ENCODE measurements at regions not wholly inside any gene's neighbourhood (a gene's known extent, or its start where the extent isn't known, plus 50 kb on each side); places are given as distances from the start of the nearest gene placed in this dataset.
"Not testable (repeated sequence)": the region's sequence is repeated elsewhere in the genome, so short reads cannot be mapped to it uniquely, and the experiment has no call there.

DNA sequence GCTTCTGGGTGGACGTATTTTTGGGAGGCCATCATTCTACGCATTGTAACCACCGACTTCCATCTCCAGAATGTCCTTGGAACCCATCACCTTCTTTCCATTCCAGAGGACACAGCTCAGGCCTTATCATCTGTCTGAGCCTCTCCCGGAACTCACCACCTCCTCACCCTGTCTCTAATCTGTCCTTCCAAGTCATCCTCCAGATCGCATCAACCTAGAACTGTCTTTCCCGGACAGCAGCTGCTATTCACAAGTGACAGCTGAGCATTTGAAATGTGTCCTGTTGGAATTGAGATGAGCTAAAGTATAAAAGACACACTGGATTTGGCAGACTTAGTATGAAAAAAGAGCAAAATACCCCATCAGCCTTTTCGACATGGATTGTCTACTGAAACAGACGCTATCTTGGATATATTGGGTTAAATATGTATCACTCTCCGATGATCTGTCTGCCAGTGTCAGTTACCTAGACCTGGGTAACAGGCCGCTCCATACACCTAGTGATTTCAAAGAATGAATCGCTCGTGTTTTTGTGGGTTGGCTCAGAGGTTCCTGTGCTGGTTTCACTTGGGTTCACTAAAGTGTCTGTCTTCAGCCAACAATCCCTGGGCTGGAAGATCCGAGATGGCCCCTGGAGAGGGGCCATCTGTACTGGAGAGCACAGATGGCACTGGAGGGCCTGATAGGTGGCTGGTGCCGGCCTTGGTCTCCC lies 104.4 kb upstream of the RFLNA start:
- no peak for DNase-seq

DNA sequence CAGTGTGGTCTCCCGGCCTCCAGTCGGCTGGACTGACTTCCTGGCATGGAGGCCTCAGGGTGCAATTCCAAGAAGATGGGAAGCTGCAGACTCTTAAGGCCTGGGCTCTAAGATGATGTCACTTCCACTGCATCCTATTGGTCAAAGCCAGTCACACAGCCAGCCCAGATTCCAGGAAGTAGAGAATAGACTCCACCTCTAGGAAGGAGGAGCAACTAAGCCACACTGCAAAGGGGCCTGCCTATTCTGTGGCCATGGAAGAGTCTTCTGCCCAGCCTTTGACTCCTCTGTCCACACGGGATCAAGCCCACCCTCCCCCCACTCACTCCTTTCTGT lies 103.9 kb upstream of the RFLNA start:
- no peak for DNase-seq

GRCh38 chr12:124191966-124192365 lies 102.9 kb upstream of the RFLNA start:
- no peak for DNase-seq

DNA sequence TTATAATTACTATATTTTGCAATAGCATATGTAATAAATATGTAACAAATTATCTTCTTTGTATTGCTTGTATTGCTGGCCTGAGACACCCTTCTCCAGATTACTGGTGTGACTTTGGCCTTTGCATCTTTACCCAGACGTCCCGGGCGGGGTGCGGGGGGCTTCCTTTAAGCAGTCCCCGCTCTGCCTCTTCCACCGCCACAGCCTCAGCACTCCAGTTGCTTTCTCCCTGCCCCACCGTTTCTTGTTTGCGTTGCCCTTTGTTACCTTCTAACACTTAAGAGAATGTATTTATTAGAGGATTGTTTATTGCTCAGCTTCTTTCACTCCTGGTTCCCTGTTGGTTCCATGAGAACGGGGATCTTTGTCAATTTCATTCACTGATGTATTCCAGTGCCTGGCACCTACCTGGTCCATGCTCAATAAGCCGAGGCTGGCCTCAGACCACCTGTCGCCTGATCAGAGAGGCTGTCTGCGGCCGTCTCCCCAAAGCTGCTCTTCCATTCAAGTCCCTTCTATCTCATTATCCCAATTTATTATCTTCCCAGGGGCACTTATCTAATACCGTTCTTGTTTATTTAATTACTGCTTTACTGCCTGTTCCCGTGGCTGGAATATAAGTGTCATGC lies 100.5 kb upstream of the RFLNA start:
- no peak for DNase-seq

DNA sequence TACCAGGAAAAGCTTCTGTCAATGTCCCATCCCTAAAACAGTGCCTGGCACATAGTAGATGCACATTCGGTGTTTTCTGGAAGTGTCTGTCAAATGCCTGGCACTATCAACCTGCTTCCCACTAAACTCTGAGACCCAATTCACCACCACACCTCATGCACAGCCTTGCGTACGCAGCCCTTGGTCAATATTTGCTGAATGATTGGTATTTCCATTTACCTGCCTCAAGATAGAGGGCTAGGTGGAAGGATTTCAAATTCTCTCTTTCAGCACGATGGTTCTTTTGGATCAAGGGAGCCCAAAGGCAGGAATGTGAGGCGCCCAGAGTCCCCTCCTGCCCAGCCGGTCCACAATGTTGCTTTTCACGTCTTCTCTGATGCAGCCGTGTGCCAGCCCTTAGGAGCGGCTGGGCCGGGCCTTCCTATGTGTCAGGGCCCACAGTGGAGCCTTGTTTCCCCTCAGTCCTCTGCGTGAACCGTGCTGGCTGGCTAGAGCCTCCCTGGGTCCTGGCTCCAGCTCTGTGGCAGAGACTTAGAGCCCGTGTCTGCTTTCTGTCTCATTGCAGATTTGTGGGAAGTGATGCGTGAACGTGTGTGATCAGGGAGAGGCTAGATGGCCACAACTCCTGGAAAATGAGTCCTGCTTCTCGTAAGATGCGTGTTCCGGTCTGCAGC lies 99.9 kb upstream of the RFLNA start:
- no peak for DNase-seq

- DNase-seq: no peak
Observed at GRCh38 chr12:124195567-124195942, 99.3 kb upstream of the RFLNA start.

DNA sequence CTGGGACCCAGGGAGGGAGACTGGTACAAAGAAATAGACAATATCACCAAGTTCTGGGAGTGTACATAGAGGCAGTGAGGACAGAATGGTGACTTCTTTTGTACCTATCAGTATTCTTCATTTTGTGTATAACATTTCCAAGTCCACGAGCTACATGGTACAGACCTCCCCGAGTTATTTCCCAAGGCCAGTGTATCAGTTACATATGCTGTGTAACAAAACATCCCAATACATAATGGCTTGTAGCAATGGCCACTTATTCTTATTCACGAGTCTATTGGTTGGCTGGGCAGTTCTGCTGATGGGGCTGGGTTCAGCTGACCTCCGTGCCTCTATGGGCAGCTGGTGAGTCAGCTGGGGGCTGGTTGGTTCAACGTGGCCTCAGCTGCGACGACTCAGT lies 98.7 kb upstream of the RFLNA start:
- DNase-seq: no peak

- DNase-seq: no peak
Observed at GRCh38 chr12:124201248-124201647, 93.6 kb upstream of the RFLNA start.

GRCh38 chr12:124203176-124203575 lies 91.7 kb upstream of the RFLNA start:
- no peak for DNase-seq

DNA sequence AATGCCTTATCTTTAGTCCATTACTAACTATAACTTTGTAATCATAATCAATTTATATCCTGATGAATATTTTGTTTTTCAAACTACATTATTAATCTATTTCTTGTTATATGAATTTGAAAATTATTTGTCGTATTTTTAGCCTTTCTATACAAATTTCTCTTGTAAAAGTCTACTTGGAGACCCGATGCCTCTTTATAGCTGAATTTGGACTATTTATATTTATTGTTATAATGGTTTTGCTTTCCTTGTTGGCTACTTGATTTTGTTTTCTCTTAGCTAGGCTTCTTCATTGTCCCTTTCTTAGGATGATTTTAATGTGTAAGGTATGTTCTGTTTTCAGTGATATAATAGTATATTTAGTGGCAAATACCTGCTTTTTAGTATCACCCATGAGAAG lies 89.5 kb upstream of the RFLNA start:
- DNase-seq: no peak

- DNase-seq: no peak
Observed at GRCh38 chr12:124207049-124207448, 87.8 kb upstream of the RFLNA start.

- DNase-seq: no peak
Observed at GRCh38 chr12:124207617-124208016, 87.3 kb upstream of the RFLNA start.

DNA sequence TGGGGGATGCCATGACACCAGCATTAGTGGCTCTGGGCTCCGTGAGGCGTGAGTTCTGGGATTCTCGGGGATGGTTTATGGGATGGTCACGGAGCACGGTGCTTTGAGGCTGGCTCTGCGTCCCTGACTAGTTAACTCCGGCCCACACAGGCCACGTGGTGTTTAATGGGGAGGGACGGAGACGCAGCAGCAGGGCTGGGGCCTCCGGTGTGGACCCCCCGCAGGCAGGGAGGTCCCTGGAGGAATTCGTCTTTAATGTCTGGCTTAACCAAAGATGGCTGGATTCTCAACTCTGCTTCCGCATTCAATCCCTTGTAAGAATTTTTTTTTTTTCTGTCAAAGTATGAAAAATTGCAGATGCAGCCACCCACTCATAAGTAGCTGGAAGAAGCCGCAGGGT lies 86.4 kb upstream of the RFLNA start:
- DNase-seq: no peak

DNA sequence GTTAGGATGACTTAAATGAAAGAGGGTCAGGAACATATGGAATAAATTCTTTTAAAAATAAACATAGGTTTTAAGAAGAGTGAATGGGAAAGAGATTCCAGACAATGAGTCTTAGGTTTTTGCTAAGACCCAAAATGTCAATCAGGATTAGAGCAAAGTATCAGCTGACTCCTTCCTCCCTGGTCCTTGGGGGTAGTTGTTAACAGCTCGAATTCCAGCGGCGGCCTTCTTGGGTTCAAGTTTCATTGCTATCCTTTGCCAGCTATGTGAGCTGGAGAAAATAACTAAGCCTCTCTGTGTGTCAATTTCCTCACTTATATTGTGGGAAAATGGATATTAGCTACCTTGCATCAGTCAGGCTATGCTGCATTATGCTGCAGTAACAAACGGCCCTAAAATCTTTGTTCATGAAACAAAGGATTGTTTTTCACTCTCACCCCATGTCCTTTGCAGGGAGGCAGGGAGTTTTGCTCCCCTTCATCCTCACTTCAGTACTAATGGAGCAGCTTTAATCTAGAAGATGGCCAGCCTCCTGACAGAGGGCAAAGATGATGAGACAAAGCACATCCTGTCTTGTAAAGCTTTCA lies 83.8 kb upstream of the RFLNA start:
- DNase-seq: no peak

- DNase-seq: no peak
Observed at GRCh38 chr12:124211753-124212152, 83.1 kb upstream of the RFLNA start.

GRCh38 chr12:124213666-124214347 lies 81.1 kb upstream of the RFLNA start:
- no peak for DNase-seq

- no peak for DNase-seq
Observed at GRCh38 chr12:124214574-124214973, 80.3 kb upstream of the RFLNA start.

GRCh38 chr12:124216966-124217365 lies 77.9 kb upstream of the RFLNA start:
- DNase-seq: no peak

- no peak for DNase-seq
Observed at GRCh38 chr12:124217508-124218242, 77.2 kb upstream of the RFLNA start.

GRCh38 chr12:124218243-124218560 lies 76.7 kb upstream of the RFLNA start:
- DNase-seq: no peak

- DNase-seq: not testable (repeated sequence)
Observed at GRCh38 chr12:124218650-124219049, 76.2 kb upstream of the RFLNA start.

DNA sequence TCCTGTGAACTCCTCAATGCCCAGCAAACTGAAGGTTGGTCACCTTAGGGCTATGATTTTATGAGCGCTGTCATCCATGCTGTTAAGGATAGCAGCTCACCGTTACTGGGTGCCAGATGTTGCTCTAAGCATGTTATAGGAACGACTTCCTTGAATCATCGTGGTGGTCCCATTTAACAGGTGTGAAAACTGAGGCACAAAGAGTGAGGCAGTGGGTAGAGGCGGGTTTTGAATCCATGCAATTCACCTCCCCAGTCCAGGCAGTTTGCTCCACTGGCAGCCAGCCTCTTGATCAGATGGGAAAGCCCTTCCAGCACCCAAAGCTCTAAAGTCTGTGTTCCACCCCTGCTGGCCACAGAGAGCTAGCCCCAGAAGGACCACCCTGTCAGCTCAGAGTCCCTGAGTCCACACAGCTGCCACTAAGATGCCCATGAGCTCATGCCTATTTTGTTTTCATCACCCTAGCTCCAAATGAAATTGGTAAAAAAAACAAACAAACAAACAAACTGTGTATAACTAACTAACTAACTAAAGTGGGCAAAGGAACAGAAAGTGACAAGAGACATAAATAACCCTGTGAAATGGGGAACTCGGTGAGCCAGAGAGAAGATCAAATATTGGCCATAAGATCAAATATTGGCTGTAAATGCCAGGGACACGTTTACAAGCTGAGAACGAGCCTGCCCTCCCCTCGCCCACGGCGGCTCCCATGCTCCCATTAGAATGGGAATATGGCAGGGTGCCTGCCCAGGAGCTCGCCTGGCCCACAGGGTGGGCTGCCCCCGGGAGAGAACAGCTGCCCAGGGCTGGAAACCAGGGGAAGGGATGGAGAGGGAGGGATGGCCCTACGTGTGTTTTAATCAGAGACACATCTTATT lies 72.3 kb upstream of the RFLNA start:
- DNase-seq: no peak
